DOHH2 (cell line): ENCODE measurements at regions not wholly inside any gene's neighbourhood (a gene's known extent, or its start where the extent isn't known, plus 50 kb on each side); places are given as distances from the start of the nearest gene placed in this dataset.
"Not testable (repeated sequence)": the region's sequence is repeated elsewhere in the genome, so short reads cannot be mapped to it uniquely, and the experiment has no call there.

Experiments used
- H3F3A ChIP-seq: fragments of 200-600 bp; sonication (generic), shearing (Covaris generic); 2 replicates; pipeline ENCODE4 v1.6.0; 2016; ENCODE audit warnings: antibody characterized with exemption, mild to moderate bottlenecking; ENCODE audit not compliant: control insufficient read depth, insufficient read depth
- H3K27ac ChIP-seq: fragments of 200-600 bp; sonication (generic); 2 replicates; pipeline ENCODE4 v1.5.1; 2014; ENCODE audit warnings: low read depth, mild to moderate bottlenecking, low read length, moderate library complexity
- H3K27me3 ChIP-seq: fragments of 200-600 bp; sonication (generic); 2 replicates; pipeline ENCODE4 v1.6.1; 2014; ENCODE audit warnings: mild to moderate bottlenecking, low read length, mixed read lengths; ENCODE audit not compliant: control insufficient read depth
- H3K36me3 ChIP-seq: fragments of 200-600 bp; sonication (generic); 2 replicates; pipeline ENCODE4 v1.6.1; 2014; ENCODE audit warnings: mild to moderate bottlenecking, low read length, moderate library complexity, mixed read lengths; ENCODE audit not compliant: control insufficient read depth
- H3K4me1 ChIP-seq: fragments of 200-600 bp; sonication (generic); 2 replicates; pipeline ENCODE4 v1.6.1; 2014; ENCODE audit warnings: mild to moderate bottlenecking, low read length, mixed read lengths; ENCODE audit not compliant: control insufficient read depth
- H3K4me2 ChIP-seq: fragments of 200-600 bp; sonication (generic); 2 replicates; pipeline ENCODE4 v1.6.0; 2014; ENCODE audit warnings: mild to moderate bottlenecking, low read length, moderate library complexity
- H3K4me3 ChIP-seq: fragments of 200-600 bp; sonication (generic); 2 replicates; pipeline ENCODE4 v1.5.1; 2014; ENCODE audit warnings: mild to moderate bottlenecking, low read length, mixed read lengths
- H3K79me2 ChIP-seq: fragments of 200-600 bp; sonication (generic); 2 replicates; pipeline ENCODE4 v1.6.1; 2014; ENCODE audit warnings: mild to moderate bottlenecking, low read length, mixed read lengths; ENCODE audit not compliant: control insufficient read depth
- H3K9me2 ChIP-seq: fragments of 200-600 bp; sonication (generic); replicated peaks from 2 replicates; pipeline ENCODE4 v1.6.1; 2014; ENCODE audit warnings: mild to moderate bottlenecking, low read length, mixed read lengths; ENCODE audit not compliant: control insufficient read depth
- H3K9me3 ChIP-seq: fragments of 200-600 bp; sonication (generic); 2 replicates; pipeline ENCODE4 v1.6.1; 2014; ENCODE audit warnings: antibody characterized with exemption, low read length, mixed read lengths; ENCODE audit not compliant: control insufficient read depth, insufficient read depth
- H4K20me1 ChIP-seq: fragments of 200-600 bp; sonication (generic); 2 replicates; pipeline ENCODE4 v1.6.0; 2014; ENCODE audit warnings: low read depth, mild to moderate bottlenecking, antibody characterized with exemption, low read length, moderate library complexity; ENCODE audit not compliant: control insufficient read depth, insufficient read depth
- EZH2phosphoT487 ChIP-seq: fragments of 200-600 bp; sonication (generic); IDR thresholded peaks from 2 replicates; pipeline ENCODE4 v1.6.1; 2017; ENCODE audit warnings: borderline replicate concordance, mild to moderate bottlenecking, antibody characterized with exemption, low read length, moderate library complexity, mixed read lengths
- TF ChIP-seq, protein P1 (sequence below): fragments of 200-600 bp; sonication (generic); IDR thresholded peaks from one replicate; pipeline ENCODE4 v1.5.1; 2014; ENCODE audit warnings: antibody characterized with exemption, mild to moderate bottlenecking, low read depth, low read length; ENCODE audit not compliant: poor library complexity, severe bottlenecking

- Histone ChIP-seq H3K27ac (no peak overlapping the region), H3K36me3 (no peaks in the 10 kb centered on the region), H3K79me2 (no peaks in the 10 kb centered on the region), H3K9me3 (no peaks in the 10 kb centered on the region), H3K9me2 (no peaks in the 10 kb centered on the region), H4K20me1 (no peaks in the 10 kb centered on the region), H3K4me1 (no peaks in the 10 kb centered on the region), H3K4me2 (no peak overlapping the region), H3K4me3 (no peak overlapping the region), H3K27me3 (no peaks in the 10 kb centered on the region; the same call in 1 of the 2 replicates), H3F3A (no peaks in the 10 kb centered on the region)
- TF ChIP-seq, protein P1, sequence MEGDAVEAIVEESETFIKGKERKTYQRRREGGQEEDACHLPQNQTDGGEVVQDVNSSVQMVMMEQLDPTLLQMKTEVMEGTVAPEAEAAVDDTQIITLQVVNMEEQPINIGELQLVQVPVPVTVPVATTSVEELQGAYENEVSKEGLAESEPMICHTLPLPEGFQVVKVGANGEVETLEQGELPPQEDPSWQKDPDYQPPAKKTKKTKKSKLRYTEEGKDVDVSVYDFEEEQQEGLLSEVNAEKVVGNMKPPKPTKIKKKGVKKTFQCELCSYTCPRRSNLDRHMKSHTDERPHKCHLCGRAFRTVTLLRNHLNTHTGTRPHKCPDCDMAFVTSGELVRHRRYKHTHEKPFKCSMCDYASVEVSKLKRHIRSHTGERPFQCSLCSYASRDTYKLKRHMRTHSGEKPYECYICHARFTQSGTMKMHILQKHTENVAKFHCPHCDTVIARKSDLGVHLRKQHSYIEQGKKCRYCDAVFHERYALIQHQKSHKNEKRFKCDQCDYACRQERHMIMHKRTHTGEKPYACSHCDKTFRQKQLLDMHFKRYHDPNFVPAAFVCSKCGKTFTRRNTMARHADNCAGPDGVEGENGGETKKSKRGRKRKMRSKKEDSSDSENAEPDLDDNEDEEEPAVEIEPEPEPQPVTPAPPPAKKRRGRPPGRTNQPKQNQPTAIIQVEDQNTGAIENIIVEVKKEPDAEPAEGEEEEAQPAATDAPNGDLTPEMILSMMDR = no peak
- no peak for TF ChIP-seq EZH2phosphoT487
Observed at GRCh38 chr12:46537387-46537955, 164.9 kb upstream of the SLC38A2 start.

DNA sequence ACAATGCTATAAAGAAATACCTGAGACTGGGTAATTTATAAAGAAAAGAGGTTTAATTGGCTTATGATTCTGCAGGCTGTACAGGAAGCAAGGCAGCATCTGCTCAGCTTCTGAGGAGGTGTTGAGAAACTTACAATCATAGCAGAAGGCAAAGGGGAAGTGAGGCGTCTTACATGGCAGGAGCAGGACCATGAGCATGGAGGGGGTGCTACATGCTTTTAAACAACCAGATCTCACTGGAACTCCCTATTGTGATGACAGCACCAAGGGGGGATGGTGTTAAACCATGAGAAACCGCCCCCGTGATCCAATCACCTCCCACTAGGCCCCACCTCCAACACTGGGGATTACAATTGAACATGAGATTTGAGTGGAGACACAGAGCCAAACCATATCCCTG, 163.7 kb upstream of the SLC38A2 start:
- H3F3A ChIP-seq, H3K27me3 ChIP-seq, H3K79me2 ChIP-seq, H3K27ac ChIP-seq, H3K9me2 ChIP-seq, H3K36me3 ChIP-seq, H3K4me1 ChIP-seq, H3K4me3 ChIP-seq, H3K4me2 ChIP-seq, H4K20me1 ChIP-seq, H3K9me3 ChIP-seq: not testable (repeated sequence)

DNA sequence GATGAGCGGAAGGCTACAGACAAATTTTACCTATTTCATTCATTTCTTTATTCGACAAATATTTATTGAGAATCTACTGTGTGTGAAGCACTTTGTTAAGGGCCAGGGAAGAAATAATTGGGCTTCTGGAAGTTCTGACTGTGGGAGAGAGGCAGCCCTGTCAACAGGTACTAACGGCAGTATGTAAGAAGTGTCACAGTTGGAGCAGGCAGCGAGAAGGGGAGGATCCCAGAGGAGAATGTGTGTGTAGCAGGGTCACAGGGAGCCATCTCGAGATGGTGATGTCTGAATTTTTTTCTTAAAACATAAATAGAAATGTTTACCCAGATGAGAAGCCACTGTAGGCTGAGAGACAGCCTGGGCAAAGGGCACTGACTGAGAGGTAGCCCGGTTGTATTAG, 163.3 kb upstream of the SLC38A2 start:
- Histone ChIP-seq H3K9me3 (peaks cover 7% of the 10 kb centered on the region; the same call in 1 of the 2 replicates), H3F3A (no peaks in the 10 kb centered on the region), H3K4me3 (no peak overlapping the region), H3K9me2 (no peaks in the 10 kb centered on the region), H3K27ac (no peak overlapping the region), H3K36me3 (no peaks in the 10 kb centered on the region), H3K4me2 (no peak overlapping the region), H3K79me2 (no peaks in the 10 kb centered on the region), H3K4me1 (no peaks in the 10 kb centered on the region), H4K20me1 (no peaks in the 10 kb centered on the region), H3K27me3 (no peaks in the 10 kb centered on the region; the same call in 1 of the 2 replicates)
- TF ChIP-seq, protein P1 = no peak
- no peak for TF ChIP-seq EZH2phosphoT487

DNA sequence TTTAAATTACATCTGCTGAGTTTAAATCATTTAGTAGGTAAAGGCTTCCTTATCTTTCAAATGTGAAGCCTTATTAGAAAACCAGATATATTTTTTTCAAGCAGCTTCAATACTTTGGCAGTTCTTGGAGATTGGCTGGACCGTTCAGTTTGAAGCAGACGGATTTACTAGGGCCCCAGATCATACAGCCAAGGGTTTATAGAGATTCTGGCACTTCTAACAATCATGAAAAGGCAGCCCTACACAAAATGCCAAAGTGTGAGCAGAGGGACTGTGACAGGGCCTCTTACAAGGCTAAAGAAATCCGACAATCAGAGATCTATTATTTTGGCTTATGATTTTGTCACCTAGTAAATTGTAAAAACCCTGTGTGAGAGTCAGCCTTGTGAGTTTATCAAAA, 162.8 kb upstream of the SLC38A2 start:
- TF ChIP-seq, protein P1 = no peak
- no peak for TF ChIP-seq EZH2phosphoT487
- Histone ChIP-seq H3F3A (no peaks in the 10 kb centered on the region), H3K27me3 (no peaks in the 10 kb centered on the region; the same call in 1 of the 2 replicates), H3K9me3 (peaks cover 7% of the 10 kb centered on the region; the same call in 1 of the 2 replicates), H3K4me3 (no peak overlapping the region), H3K9me2 (no peaks in the 10 kb centered on the region), H3K4me2 (no peak overlapping the region), H3K79me2 (no peaks in the 10 kb centered on the region), H3K27ac (no peak overlapping the region), H3K4me1 (no peaks in the 10 kb centered on the region), H3K36me3 (no peaks in the 10 kb centered on the region), H4K20me1 (no peaks in the 10 kb centered on the region)
